Astrocyte (in vitro differentiated cells and primary cell): ENCODE measurements at regions not wholly inside any gene's neighbourhood (a gene's known extent, or its start where the extent isn't known, plus 50 kb on each side); places are given as distances from the start of the nearest gene placed in this dataset.

Source experiments
- EZH2 ChIP-seq: IDR thresholded peaks from 2 replicates; pipeline ENCODE4 v1.6.1; 2012; ENCODE audit warnings: mild to moderate bottlenecking, low read length, inconsistent platforms; ENCODE audit not compliant: insufficient read depth
- TF ChIP-seq, protein P1 (sequence below): IDR thresholded peaks from 2 replicates; pipeline ENCODE4 v1.5.1; 2011; ENCODE audit warnings: low read depth, mild to moderate bottlenecking, inconsistent platforms, low read length, moderate library complexity; ENCODE audit not compliant: insufficient read depth

DNA sequence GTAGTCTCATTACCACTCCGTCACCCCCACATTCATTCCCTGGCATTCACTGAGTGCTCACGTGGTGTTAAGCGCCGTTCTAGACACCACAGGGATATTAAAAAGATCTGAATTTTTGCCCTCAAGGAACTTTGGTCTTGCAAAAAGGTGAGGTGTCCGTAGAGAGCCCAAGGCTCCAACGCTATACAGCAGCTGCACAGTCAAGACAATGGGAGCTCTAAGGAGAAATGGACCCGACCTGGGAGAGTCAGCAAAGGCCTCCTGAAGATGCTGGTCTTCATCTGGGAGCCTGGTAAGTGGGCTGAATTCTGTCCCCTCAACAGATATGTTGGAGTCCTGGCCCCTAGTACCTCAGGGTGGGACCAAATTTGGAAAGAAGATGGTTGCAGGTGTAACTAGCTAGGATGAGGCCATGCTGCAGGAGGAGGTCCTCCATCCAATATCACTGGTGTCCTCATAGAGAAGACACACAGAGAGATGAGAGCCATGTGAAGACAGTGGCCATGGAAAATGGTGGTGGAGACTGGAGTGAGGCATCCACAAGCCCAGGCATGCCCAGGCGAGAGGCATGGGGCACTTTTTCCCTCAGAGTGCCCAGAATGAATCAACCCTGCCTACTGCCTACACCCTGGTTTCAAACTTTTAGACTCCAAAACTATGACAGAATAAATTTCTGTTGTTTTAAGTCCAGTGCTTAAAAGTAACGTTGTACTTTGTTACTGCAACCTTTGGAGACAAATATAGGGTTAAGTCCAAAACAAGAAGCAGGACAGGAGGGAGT lies 247.3 kb downstream of the TTC32 start:
- TF ChIP-seq, protein P1, sequence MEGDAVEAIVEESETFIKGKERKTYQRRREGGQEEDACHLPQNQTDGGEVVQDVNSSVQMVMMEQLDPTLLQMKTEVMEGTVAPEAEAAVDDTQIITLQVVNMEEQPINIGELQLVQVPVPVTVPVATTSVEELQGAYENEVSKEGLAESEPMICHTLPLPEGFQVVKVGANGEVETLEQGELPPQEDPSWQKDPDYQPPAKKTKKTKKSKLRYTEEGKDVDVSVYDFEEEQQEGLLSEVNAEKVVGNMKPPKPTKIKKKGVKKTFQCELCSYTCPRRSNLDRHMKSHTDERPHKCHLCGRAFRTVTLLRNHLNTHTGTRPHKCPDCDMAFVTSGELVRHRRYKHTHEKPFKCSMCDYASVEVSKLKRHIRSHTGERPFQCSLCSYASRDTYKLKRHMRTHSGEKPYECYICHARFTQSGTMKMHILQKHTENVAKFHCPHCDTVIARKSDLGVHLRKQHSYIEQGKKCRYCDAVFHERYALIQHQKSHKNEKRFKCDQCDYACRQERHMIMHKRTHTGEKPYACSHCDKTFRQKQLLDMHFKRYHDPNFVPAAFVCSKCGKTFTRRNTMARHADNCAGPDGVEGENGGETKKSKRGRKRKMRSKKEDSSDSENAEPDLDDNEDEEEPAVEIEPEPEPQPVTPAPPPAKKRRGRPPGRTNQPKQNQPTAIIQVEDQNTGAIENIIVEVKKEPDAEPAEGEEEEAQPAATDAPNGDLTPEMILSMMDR: no peak
- TF ChIP-seq EZH2: no peak
